ENCODE measurements at regions not wholly inside any gene's neighbourhood (a gene's known extent, or its start where the extent isn't known, plus 50 kb on each side); places are given as distances from the start of the nearest gene placed in this dataset.

GRCh38 chr7:46607176-46607575 is 686.1 kb upstream of the IGFBP3 start:
- no peak for TF ChIP-seq CTCF (IDR thresholded peaks at IDR 0.05)
- no peak for TF ChIP-seq POLR2AphosphoS5 (IDR thresholded peaks at IDR 0.05; ENCODE audit: insufficient read depth in 1 of 2, low read depth in 1 of 2)
- TF ChIP-seq POLR2A (IDR thresholded peaks at IDR 0.05): no peak
